NAMALWA (cell line): ENCODE measurements at regions not wholly inside any gene's neighbourhood (a gene's known extent, or its start where the extent isn't known, plus 50 kb on each side); places are given as distances from the start of the nearest gene placed in this dataset.

Experiments
- DNase-seq: peaks from one replicate; pipeline ENCODE4 v3.0.0-alpha.2; 2015; ENCODE audit warnings: low spot score

DNA sequence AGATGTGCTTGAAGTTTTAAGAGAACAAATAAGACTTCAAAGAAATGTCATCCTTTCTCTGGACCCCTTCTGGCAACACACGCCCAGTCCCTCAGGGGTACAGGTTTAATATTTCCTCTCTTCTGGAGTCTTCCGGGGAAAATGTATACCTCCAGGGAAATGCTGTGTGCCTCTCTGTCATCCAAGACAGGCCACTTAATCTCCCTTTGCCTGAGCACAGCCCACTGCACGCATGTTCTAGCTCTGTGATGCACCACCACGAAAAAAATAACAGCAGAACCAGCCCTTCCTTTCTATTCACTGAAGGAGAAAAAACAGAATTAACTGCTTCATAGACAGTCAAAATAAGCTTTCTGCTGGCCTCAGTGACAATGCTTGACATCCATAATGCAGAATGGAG, 140.1 kb downstream of the RBFOX3 start:
- no peak for DNase-seq

DNA sequence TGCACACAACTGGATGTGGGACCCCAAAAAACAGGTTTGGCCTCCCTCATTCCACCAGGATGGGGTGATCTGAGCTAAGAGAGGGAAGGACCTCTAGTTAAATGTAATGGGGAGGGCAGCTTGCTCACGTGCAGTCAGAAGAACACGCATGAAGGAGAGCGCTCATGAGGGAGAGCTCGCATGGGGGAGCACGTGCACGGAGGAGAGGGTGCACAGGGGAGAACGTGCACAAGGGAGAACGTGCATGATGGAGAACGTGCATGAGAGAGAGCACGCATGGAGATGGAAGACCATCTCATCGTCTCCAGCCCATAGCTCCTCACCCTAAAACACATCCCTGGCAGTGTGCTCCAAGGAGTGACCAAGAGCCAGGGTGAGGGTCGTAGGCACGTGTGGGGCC, 141.2 kb downstream of the RBFOX3 start:
- DNase-seq: no peak

DNA sequence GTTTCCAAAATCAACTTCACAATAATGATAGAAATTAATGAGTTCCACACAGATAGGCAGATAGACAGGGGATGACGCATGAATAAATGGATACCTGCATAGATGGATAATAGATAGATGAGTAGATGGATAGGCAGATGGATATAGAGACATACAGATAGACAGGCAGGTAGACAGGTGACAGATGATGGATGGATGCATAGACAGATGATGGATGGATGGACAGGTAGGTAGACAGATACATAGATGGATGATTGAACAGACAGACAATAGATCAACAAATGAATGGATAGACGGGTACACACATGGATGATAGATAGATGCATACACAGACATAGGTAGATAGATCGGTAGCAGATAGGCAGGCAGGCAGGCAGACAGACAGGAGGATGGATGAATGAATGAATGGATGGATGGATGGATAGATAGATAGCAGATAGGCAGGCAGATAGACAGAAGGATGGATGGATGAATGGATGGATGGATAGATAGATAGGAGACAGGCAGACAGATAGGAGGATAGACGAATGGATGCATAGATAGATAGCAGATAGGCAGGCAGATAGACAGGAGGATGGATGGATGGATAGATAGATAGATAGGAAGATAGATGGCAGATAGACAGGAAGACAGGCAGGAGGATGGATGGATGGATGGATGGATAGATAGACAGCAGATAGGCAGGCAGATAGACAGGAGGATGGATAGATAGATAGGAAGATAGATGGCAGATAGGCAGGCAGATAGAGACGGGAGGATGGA, 142.5 kb downstream of the RBFOX3 start:
- no peak for DNase-seq

DNA sequence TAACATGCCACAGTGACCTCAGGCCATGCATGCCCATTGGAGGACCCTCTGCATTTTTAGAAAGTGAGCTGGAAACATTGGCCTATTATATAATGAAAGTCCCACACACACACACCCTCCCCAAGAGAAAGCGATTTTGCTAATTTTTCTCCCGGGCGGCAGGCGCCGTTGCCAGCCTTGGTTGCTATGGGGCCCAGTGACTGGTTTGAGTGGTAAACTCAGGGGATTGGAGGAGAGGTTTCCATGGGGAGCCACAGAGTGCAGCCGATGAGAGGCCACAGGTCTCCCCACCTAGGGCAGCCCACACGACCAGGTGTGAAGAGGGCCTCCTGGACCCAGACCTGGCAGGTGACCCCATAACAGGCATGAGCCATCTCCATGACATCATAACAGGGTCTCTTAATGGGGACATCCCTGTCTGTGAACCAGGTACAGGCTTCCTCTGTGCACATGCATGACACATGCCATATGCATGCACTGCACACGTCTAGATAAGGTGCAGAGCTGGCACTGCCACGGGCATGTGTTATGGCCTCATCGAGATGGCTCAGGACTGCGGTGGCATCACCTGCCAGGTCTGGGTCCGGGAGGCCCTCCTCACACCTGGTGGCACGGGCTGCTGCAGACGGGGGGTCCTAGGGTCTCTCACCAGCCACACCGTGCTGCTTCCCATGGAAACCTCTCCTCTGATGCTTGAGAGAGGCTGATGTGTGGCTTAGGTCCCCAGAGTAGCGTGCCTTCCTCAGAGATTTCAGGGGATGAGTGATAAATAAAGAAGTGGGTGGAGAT, 144.1 kb downstream of the RBFOX3 start:
- no peak for DNase-seq

DNA sequence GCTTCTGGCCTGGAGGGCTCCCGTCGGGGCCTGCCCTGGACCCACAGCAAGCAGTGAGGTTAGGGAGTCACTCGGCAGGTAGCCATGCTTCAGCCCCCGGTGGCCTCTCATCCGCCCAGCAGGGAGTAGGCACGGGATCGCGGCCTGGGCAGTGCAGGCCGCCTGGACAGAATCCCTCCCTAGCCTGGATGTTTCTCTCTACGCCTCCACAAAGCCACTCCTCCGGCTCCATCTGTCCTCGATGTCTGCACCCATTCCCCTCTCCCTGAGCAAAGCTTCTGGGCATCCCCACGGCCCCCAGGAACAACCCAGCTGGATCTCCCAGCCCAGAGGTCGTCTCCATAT, 145.2 kb downstream of the RBFOX3 start:
- no peak for DNase-seq

DNA sequence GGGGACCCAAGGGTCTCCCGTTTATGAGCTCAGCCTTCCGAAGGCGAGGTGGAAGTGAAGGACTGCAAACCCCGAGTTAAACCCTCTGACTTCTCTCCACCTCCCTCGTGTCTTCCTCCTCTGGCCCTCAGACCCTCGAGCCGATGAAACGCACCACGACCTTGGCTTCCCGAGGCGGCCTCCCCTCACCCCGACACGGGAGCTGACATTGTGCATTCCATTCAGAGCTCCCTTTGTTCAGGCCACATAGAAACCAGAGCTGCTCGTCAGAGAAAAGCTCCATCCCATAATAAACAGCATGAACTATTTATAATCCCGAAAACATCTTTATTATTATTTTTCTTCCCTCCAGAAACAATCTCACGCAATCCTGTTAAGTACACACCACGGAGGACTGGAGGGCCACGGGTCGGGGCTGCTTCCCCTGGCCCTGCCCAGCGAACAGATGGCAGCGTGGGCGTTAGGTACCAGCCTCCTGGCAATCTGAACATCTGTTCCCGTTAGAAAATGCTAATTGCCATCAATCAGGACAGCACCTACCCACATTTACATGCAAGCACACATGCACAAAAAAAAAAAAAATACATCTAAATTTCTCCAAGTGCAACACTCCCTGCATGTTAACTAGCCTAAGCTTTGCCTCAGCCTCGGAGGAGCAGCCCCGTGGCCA, 145.7 kb downstream of the RBFOX3 start:
- no peak for DNase-seq

DNA sequence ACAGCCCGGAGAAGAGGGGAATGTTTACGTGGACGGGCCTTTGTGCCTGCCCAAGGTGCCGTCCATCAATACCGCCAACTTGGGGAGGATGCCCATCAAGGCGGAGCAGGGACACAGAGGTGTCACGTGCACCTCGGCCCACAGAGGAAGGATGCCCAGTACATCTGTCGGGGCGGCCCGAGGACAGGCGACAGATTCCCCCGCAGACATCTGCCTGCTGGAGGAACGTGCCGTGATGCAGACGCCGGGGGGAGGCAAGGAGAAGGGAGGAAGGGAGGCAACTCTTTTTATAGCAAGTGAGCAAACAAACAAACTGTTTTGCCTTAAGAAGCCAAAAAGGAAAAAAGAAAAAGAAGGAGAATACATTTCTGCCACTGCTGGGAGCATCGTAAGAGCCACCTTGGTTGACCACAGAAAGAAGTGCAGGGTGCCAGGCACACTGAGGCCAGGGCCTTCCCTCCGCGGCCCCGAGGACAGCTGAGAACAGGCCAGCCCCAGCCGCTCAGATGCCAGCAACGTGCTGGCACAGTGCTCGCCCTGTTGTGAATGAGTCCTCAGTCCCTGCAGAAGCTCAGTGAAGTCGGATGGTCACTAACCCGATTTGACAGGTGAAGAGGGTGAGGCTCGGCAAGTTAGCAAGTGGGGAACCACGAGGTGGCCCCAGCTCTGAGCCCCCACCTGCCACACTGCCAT, 146.4 kb downstream of the RBFOX3 start:
- no peak for DNase-seq

DNA sequence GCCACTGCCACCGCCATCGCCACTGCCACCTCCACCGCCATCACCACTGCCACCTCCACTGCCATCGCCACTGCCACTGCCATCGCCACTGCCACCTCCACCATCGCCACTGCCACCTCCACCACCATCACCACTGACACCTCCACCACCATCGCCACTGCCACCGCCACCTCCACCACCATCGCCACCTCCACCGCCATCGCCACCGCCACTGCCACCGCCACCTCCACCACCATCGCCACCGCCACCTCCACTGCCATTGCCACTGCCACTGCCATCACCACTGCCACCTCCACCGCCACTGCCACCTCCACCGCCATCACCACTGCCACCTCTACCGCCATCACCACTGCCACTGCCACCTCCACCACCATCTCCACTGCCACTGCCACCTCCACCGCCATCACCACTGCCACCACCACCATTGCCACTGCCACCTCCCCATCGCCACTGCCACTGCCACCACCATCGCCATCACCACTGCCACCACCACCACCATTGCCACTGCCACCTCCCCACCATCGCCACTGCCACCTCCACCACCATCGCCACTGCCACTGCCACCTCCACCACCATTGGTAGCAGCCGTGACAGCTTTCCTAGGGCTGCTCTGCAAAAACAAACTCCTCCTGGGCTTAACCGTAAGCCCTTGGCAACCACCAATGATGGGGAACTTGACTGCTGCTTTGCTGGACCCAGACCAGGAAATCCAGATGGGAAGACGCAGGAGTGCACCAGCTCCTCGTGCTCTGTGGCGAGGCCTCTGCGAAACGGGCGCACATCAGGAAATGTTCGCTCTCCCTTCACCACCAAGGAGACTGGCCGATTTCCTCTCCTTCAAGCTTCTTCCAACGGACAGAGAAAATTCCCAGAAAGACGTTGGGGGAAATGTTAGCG, 147.2 kb downstream of the RBFOX3 start:
- no peak for DNase-seq

DNA sequence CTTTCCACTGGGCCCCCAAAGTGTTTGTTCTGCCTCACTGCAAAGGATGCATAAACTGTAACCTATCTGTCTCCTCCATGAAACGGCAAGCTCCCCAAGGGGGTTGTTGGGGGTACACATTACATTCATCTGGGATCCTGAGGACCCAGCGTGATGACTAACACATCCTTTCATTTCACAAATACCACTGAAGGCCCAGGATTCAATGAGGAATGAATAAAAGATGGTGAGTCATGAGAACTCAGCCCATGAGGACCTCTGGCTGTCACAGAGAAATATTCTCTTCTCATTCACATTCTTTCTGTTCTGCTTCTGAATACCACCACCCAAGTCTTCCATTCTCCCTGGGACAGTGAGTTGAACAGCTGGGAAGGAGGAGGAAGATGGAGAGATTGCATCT, 149.8 kb downstream of the RBFOX3 start:
- no peak for DNase-seq

DNA sequence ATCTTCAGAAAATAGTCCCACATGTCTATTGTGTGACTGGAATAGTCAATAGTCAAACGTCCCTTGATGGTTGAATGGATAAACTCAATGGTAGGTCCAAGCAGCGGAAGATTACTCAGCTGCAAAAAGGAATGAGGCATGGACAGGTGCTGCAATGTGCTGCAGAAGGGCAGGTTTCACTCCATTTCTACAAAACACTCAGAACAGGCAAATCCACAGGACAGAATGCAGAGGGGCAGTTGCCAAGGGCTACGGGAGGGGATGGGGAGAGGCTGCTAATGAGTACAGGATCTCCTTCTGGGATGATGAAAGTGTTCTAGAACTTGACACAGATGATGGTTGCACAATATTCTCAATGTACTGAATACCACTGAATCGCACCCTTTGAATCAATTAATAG, 151.0 kb downstream of the RBFOX3 start:
- DNase-seq: no peak

DNA sequence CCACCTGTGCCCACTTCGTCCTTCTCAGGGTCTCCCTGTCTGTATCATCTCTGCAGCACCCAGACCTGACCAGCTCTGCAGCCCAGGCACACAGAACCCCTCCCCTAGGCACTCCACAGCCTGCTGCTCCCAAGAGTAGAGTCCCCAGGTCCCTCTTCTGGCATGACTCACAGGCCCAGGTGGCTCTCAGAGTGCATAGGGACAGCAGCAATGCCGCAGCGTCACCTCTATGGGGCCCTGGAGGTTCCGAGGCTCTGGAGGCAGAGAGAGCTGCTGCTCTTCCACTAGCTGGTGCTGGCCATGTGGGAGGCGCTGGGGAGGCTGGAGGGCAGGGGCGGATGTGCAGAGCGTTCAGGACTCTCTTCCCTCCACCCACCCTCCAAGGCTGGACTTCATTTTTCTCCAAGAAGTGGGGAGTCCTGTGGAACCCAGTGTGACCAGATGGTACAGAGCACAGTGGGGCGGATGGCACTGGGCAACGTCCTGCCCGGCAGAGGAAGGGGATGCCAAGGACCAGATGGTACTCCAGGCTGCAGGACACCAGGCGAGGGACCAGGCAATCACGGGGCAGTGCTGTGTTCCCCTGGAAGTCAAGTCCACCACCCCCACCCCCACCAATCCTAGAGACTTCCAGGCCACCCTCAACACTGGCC, 151.7 kb downstream of the RBFOX3 start:
- DNase-seq: no peak

DNA sequence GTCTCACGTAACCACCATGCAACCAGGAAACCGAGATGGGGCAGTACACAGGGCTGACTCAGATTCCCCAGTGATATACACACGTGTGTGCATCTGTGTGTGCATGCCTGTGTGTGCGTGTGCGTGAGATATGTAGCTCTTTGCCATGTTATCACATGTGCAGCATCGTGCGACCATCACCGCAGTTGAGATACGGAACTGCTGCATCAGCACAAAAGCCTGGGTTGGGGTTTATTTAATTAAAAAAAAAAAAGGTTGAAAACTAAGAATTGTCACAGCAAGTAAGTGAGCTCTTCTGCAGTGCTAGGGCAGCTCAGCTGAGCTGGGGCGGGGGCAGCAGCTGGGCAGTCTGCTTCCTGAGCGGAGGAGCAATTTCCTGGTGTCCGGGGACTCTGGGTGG, 152.5 kb downstream of the RBFOX3 start:
- no peak for DNase-seq

DNA sequence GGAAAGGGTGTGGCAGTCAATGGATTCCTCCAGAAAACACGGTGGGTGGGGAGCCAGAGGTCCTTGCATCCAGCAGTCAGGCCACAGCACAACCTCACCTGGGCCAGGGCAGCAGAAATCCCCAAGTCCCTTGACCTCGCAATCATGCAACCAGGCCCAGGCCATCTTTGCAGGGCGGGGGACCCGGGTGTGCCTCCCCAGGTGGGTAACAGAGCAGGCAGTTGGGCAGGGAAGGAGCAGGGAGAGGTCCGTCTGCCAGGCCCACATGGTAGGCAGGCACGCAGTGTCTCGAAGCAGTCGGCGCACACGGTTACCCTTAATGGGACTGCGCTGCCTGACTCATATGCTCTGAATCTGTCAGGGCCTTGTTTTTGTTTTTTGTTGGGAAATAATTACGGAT, 153.0 kb downstream of the RBFOX3 start:
- no peak for DNase-seq

DNA sequence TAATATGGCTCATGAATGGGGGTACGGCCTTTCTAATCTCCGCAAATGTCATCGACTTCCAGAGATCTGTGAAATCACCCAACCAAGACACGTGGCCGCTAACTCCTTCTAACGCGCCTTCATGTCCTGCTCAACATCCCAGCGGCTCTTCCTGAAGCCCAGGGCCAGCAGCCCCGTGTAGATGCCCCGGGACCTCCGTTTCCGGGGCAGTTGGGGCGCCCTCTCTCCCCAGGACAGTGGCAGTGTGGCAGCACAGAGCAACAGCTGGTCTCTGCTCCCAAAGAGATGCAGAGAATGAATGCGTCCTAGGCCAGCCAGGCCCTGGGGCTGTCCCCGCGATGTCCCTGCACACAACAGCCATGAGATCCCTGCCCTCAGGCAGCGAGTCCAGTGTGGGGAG, 153.5 kb downstream of the RBFOX3 start:
- DNase-seq: no peak

DNA sequence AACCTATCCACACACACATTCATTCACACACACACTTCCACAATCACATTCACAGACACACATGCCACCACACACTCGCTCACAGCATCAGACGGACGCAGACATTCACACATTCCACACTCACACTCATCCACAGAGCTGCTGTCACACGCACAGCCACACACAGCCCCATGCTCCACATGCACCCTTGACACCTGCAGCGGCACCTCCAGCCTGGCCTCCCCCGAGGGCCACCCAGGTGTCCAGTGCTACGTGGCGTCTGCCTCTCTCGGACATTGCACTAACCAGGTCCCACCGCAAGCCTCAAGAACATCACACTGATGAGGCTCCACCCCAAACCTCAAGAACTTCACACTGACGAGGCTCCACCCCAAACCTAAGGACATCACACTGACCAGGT, 155.2 kb downstream of the RBFOX3 start:
- no peak for DNase-seq

DNA sequence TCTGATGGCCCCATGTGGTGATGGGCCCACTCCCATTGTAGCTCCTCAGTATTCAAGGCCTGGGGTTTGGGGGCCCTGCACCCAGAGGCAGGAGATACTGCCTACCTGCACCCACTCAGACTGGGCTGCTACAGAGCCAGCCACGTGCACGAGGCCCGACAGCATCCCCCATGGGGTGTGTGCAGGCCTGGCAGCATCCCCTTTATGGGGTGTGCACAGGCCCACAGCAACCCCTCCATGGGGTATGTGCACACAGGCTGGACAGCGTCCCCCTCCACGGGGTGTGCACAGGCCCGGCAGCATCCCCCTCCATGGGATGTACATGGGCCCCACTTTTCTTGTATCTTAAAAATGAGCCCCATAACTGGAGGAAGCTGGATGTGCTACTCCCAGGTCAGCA, 156.0 kb downstream of the RBFOX3 start:
- no peak for DNase-seq

DNA sequence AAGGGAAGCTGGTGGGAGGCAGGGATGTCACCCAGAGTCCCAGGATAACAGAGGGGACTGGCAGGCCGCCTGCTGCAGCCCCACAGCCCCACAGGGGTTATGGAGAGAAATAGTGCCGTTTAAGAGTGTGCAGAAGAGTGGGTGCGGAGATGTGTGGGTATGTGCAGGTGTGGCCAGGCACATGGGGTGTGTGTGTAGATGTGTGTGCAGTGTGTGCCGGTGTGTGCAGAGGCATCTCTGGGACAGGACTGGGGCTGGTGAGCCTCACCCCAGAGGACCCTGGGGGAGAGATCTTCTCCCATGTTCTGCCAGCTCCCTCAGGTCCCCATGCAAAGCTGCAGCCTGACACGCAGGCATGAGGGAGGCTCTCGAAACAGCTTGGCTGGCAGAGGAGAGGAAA, 157.4 kb downstream of the RBFOX3 start:
- DNase-seq: no peak

DNA sequence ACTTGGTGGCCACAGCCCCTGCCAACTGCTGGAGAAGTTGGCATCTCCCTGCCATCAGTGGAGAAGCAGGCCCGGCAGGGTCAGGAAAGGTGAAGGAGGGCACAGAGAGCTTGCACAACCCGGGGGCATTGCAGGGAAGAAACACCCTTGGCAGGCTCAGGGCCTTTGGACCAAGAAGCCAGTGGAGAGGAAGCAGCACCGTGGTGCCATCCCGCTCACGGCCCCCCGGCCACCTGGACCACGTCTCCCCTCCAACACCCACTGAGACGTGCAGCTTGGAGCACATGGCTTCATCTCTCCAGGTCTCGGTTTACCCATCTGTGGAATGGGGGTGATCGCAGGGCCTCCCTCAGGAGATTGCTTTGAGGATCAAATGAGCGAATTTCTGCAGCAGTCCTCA, 158.1 kb downstream of the RBFOX3 start:
- no peak for DNase-seq

DNA sequence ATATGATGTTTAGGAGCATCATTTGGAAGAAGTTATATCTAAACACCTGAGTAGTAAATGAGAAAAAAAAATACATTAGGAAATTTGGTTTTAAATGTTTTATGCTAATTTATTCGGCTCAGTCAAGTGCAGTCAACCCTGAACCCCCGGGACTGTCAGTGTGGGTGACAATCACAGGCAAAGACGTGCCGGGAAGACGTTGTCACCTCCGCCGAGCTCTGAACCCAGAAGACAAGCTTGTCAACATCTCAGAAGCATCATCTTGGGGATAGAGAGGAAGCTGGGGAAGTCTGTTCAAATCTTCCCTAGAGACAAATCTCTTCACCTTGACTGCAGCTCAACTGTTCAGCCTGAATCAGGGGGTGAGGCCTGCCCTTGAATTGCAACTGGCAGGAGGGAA, 159.7 kb downstream of the RBFOX3 start:
- no peak for DNase-seq

DNA sequence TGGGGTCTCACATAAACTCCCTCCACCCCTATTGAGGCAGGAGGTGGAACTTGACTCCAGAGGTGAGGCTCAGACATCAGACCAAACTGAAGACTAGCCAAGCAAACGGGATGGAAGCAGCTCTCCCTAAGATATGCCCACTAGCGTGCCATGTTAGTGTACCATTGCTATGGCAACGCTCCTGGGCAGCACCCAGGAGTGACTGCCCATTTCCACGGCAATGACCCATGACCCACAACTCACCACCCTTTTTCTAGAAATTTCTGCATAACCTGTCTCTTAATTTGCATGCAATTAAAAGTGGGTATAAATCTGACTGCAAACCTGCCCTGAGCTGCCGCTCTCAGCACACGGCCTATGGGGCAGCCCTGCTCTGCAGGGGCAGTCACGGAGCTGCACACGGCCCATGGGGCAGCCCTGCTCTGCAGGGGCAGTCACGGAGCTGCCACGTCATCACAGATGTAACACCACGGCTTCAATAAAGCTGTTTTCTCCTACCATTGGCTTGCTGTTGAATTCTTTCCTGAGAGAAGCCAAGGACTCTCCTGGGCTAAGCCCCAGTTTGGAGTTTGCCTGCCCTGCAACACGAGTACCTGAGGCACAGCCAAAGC, 164.3 kb downstream of the RBFOX3 start:
- DNase-seq: no peak

DNA sequence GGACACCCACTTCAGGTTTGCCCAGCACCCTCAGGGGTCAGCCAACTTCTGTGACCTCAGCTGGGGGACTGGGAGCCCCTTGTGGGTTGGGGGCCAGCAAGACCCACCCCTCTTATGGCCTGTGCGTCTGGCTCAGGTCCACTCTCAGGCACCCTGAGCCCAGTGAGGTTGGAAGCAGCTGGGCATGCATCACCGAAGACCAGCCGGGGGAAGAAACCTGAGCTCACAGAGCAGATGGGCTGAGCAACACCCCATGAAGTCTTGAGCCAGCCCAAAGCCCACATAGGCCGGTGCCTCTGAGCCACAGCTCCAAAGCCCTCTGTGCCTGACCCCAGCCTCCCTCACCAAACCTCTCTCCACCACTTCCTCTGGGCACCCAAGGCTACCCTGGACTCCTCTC, 166.7 kb downstream of the RBFOX3 start:
- DNase-seq: no peak
